ENCODE measurements at regions not wholly inside any gene's neighbourhood (a gene's known extent, or its start where the extent isn't known, plus 50 kb on each side); places are given as distances from the start of the nearest gene placed in this dataset.

DNA sequence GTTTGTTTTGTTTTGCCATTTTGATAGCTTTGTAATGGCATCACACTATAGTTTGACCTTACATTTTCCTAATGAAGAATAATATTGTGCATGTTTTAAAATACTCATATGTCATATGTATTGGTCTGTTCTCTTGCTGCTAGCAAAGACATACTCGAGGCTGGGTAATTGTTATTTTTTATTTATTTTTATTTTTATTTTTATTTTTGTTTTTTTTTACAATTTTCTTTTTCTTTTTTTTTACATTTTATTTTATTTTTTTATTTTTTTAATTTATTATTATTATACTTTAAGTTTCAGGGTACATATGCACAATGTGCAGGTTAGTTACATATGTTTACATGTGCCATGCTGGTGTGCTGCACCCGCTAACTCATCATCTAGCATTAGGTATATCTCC lies 104.6 kb upstream of the GRID2 start:
- TF ChIP-seq, protein P1, sequence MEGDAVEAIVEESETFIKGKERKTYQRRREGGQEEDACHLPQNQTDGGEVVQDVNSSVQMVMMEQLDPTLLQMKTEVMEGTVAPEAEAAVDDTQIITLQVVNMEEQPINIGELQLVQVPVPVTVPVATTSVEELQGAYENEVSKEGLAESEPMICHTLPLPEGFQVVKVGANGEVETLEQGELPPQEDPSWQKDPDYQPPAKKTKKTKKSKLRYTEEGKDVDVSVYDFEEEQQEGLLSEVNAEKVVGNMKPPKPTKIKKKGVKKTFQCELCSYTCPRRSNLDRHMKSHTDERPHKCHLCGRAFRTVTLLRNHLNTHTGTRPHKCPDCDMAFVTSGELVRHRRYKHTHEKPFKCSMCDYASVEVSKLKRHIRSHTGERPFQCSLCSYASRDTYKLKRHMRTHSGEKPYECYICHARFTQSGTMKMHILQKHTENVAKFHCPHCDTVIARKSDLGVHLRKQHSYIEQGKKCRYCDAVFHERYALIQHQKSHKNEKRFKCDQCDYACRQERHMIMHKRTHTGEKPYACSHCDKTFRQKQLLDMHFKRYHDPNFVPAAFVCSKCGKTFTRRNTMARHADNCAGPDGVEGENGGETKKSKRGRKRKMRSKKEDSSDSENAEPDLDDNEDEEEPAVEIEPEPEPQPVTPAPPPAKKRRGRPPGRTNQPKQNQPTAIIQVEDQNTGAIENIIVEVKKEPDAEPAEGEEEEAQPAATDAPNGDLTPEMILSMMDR (IDR thresholded peaks at IDR 0.05) = no peak
- no peak for TF ChIP-seq ZFX (IDR thresholded peaks at IDR 0.05; ENCODE audit: borderline replicate concordance)

Measured in 22Rv1 (cell line).